ENCODE measurements at regions not wholly inside any gene's neighbourhood (a gene's known extent, or its start where the extent isn't known, plus 50 kb on each side); places are given as distances from the start of the nearest gene placed in this dataset.

DNA sequence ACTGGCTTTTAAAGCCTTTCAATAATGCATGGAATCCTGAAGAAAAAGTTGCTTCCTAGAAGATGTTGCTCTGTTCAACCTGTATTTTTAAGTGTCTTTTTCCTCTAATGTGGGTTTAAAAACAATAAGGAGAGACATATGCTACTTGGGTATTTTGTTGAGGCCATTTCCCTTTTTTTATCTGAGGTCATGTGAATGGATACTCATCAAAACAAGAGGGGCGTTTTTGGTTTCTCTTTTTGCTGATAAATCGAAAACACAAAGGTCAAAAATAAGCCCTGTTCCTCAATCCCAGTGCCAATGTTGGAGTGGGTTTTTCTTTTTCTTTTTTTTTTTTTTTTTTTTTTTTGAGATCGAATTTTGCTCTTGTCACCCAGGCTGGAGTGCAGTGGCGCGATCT, 468.0 kb upstream of the RBFOX1 start:
- TF ChIP-seq, protein P1, sequence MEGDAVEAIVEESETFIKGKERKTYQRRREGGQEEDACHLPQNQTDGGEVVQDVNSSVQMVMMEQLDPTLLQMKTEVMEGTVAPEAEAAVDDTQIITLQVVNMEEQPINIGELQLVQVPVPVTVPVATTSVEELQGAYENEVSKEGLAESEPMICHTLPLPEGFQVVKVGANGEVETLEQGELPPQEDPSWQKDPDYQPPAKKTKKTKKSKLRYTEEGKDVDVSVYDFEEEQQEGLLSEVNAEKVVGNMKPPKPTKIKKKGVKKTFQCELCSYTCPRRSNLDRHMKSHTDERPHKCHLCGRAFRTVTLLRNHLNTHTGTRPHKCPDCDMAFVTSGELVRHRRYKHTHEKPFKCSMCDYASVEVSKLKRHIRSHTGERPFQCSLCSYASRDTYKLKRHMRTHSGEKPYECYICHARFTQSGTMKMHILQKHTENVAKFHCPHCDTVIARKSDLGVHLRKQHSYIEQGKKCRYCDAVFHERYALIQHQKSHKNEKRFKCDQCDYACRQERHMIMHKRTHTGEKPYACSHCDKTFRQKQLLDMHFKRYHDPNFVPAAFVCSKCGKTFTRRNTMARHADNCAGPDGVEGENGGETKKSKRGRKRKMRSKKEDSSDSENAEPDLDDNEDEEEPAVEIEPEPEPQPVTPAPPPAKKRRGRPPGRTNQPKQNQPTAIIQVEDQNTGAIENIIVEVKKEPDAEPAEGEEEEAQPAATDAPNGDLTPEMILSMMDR (IDR thresholded peaks at IDR 0.05; ENCODE audit: insufficient read depth, low read depth, low read length): no peak
- no peak for DNase-seq (ENCODE audit: low read depth)
- H3K4me3 ChIP-seq (ENCODE audit: low read depth, low read length): no peak overlapping the region

DNA sequence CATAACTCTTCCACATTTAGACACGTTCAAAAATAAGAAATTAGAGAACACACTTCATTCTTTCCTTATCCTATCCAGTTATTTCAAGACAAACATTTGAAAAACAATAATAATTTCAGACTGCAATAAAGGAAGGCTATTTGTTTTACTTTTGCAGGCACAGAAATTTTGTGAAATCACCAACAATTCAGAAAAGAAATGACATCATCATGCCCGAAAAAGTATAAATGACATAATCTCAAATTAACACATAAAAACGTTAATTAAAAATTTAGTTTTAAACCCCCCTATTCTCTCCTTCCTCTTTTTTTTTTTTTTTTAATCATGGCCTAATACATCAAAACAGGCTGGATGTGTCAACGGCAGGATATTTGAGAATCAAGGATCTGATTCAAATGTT, 468.4 kb upstream of the RBFOX1 start:
- H3K4me3 ChIP-seq (ENCODE audit: low read depth, low read length): no peak overlapping the region
- TF ChIP-seq, protein P1 (IDR thresholded peaks at IDR 0.05; ENCODE audit: insufficient read depth, low read depth, low read length): no peak
- no peak for DNase-seq (ENCODE audit: low read depth)

DNA sequence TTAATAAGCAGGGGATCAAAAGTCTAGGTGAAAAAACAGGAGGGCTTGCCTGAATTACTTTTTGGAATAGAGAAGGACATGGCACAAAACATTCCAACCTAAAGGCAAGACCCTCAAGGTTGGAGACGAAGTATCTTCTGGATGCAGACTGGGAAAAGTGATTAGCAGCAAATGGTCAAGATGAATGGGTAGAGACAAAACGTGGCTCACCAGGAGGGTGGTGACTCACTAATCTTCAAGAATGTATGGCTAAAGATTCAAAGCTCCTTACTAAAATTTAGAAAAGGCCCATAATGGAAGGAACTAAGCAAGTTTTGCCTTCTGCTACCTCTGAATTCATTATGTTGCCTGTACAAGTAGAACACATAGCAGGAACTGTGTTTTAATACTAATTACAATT, 469.5 kb upstream of the RBFOX1 start:
- TF ChIP-seq, protein P1 (IDR thresholded peaks at IDR 0.05; ENCODE audit: insufficient read depth, low read depth, low read length): no peak
- DNase-seq (ENCODE audit: low read depth): no peak
- no peak overlapping the region for H3K4me3 ChIP-seq (ENCODE audit: low read depth, low read length)

DNA sequence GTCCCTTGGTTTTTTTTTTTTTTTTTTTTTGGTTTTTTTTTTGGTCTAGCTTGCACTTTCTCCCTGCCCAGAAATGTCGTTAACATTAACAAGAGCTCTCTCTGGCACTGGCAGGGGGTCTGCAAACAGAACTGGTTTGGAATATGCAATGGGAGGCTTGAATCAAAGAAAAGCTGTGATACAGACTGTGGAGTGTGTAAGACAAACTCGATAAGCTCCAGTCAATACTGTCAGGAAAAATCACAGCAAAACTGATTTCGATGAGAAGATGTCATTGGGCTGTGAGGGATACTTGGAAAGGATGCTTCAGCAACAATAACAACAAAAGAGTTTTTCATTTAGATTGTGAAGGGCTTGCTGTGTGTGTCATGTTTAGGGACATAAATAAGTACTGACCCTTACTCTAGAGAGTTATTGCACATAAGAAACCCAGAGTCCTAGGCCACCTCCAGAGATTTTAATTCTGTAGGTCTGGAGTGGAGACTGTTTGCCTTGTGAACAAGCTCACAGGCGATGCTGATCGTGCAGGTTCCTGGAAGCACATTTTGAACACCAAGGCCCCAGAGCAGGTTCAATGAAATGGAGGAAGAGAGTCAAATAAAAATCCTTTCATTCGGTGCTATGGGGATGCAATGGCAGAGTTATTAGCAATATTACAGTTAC, 470.7 kb upstream of the RBFOX1 start:
- DNase-seq (ENCODE audit: low read depth): no peak
- H3K4me3 ChIP-seq (ENCODE audit: low read depth, low read length): no peak overlapping the region
- TF ChIP-seq, protein P1 (IDR thresholded peaks at IDR 0.05; ENCODE audit: insufficient read depth, low read depth, low read length): no peak

DNA sequence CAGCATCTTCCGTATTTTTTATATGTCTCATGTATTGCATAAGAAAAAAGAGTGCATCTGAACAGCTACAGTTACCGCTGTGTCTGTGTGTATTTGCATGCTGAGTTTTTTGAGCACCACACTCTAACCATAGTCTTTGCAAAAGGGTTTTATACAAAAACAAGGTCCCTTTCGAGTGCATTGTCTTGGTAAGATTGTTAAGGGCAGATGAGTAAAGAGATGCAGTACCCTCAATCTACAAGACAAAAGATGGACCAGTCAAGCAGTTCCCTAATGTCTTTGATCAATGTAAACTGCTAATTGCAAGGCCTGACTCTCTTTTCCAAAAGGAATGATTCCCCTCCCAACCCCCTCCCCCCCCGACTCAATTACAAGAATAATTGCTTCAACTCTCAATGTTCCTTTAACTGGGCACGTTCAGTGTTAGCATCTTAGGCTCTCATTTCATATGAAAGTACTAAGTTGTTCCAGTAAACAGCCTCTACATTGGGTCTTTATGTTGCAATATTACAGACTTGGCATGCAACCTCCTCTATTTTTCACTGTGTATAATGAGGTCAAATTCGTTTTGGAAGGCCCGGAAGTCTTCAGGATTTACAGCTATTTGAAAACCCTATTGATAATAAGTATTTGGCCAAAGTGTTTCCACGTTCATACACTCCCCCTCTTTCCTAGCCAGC, 471.4 kb upstream of the RBFOX1 start:
- H3K4me3 ChIP-seq (ENCODE audit: low read depth, low read length): no peak overlapping the region
- TF ChIP-seq, protein P1 (IDR thresholded peaks at IDR 0.05; ENCODE audit: insufficient read depth, low read depth, low read length): no peak
- no peak for DNase-seq (ENCODE audit: low read depth)

DNA sequence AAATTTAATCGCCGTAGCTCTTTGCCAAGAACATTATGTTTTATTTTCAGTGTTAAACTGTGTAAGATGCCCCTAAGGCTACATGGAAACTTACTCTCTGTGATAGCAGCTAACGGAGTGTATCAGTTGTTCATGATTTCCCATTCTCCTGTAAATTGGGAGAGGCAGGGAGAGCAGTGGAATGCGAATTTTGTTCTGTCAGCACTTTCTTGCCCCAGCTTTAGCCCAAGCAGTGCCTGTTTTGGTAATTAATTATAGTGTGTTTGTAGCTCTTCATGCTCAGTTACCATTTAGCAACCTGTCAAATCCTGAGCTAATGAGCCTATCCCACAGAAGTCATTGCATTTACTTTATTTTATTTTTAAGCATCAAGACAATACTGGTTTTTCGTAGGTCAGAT, 475.1 kb upstream of the RBFOX1 start:
- TF ChIP-seq, protein P1 (IDR thresholded peaks at IDR 0.05; ENCODE audit: insufficient read depth, low read depth, low read length): no peak
- no peak overlapping the region for H3K4me3 ChIP-seq (ENCODE audit: low read depth, low read length)
- DNase-seq (ENCODE audit: low read depth): no peak

Data from fibroblast of villous mesenchyme (primary cell).